VCaP (cell line): ENCODE measurements at regions not wholly inside any gene's neighbourhood (a gene's known extent, or its start where the extent isn't known, plus 50 kb on each side); places are given as distances from the start of the nearest gene placed in this dataset.

Source experiments
- H3K27ac ChIP-seq: fragments of 450-650 bp; 2 replicates; pipeline ENCODE4 v1.5.1; 2017
- TF ChIP-seq, protein P1 (sequence below): fragments of 450-650 bp; conservative IDR thresholded peaks from 2 replicates; pipeline ENCODE4 v1.5.1; 2017; ENCODE audit warnings: mild to moderate bottlenecking, moderate library complexity

DNA sequence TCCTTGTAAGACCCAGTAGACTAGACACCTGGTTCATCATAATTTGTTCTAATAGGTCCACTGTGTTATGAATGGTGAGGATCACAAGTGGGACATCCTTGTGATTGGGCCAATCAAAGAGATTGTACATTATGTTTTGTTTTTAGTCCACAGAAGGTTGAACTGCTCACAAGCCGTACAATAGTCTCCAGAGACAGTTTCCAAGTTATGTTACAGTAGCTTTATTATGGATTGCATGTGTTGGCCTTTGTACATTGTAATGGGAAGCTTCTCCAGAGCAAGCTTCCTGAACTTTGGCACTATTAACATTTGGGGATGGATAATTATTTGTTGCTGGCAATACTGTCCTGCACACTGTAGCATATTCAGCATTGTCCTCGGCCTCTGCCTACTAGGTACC, 86.1 kb downstream of the MAGEB10 start:
- TF ChIP-seq, protein P1, sequence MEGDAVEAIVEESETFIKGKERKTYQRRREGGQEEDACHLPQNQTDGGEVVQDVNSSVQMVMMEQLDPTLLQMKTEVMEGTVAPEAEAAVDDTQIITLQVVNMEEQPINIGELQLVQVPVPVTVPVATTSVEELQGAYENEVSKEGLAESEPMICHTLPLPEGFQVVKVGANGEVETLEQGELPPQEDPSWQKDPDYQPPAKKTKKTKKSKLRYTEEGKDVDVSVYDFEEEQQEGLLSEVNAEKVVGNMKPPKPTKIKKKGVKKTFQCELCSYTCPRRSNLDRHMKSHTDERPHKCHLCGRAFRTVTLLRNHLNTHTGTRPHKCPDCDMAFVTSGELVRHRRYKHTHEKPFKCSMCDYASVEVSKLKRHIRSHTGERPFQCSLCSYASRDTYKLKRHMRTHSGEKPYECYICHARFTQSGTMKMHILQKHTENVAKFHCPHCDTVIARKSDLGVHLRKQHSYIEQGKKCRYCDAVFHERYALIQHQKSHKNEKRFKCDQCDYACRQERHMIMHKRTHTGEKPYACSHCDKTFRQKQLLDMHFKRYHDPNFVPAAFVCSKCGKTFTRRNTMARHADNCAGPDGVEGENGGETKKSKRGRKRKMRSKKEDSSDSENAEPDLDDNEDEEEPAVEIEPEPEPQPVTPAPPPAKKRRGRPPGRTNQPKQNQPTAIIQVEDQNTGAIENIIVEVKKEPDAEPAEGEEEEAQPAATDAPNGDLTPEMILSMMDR, result no peak
- no peak overlapping the region for H3K27ac ChIP-seq

DNA sequence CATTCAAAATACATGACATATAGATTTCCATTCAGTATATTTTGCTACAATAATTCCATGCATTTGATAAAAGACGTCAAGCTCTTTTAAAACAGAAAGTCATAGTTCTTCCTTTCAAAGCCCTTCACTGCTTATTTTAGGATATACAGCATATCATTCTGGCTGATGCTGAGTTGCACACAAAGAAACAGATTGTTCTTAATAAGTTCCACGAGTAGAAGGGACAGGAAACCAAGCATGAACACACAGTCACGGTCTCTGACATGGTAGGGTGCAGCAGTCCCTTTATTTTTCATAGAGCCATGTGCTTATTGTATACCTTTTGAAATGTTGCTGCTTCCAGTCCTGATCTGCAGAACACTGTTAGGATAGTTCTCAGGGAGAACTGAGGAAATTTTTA, 85.4 kb downstream of the MAGEB10 start:
- TF ChIP-seq, protein P1, result no peak
- H3K27ac ChIP-seq, result no peak overlapping the region

DNA sequence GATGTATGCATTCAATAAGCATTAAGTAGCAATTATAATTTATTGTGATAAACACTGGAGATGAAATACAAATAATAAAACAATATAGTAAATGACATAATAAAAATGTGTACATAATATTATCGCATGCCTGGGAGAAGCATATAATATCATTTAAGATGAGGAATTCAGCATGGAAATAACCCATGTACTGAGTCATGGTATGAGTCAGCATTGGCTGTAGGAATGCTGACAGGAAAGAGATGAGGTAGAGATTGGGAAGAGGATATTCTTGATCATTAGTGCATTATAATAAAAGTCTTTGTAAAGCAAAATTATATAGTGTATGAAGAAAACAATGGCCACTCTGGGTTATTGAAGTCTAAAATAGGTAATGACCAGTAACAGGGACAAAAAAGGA, 82.8 kb downstream of the MAGEB10 start:
- no peak overlapping the region for H3K27ac ChIP-seq
- TF ChIP-seq, protein P1, result no peak

DNA sequence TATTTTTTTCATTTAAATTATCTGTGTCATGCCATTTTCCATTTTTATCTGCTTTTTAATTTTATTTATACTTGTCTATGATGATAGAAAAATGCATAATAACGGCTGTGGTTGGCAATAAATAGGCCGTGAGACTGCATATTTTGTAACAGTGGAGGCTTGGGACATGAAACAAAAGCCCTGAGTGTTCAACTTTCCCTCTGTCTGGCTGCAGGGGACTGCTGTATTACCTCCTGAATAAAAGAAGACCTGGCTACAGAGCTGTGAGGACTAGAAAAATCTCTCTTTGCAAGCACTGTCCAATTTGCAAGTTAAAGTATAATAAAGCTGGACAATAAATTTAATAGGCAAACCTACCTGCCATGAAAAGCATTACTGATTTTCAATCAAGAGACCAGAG, 82.1 kb downstream of the MAGEB10 start:
- H3K27ac ChIP-seq, result no peak overlapping the region
- TF ChIP-seq, protein P1, result no peak

DNA sequence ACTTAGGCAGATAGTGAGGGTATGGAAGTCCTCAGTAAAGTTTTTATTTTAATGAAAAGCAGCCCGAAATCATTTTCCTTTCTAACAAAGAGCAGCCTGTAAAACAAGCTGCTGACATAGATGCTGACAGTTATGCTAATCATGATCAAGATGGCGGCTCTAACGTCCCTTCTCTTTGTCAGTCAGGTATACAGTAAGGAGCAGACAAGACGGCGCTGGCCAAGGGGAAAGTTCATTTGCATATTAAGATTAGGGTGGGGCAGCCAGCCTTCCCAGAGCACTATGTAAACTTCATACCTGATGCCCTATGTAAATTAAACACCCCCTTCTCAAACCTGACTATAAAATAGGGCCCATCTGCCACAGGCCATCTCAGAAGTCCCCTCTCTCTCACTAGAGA, 76.9 kb downstream of the MAGEB10 start:
- no peak overlapping the region for H3K27ac ChIP-seq
- TF ChIP-seq, protein P1, result no peak

DNA sequence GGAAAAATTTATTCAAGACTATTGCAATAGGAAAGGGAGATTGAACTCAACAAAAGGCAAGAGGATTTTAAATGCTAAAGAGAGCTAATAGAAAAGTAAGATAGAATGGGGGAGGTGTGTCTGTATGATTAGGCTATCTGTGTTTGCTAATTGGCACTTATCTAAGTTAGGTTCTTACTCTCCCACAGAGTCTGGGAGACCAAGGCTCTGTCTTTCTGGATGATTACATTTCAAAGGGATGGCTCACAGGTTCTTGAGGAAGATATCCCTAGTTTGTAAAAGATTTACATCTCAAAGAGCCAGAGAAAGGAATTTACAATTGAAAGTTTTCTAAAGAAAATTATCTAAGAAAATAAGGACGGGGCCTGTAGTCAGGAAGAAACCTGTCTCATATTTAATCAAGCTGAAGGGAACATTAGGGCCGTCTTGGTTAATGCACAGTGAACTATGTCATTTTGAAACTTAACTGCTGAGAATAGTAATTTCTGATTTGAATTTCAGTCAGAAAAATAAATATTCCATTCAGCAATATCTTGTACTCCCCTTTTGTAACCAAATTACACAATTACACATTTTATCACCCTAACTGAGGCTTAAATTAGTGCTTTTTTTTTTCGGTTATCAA, 75.8 kb downstream of the MAGEB10 start:
- H3K27ac ChIP-seq, result no peak overlapping the region
- TF ChIP-seq, protein P1, result no peak

DNA sequence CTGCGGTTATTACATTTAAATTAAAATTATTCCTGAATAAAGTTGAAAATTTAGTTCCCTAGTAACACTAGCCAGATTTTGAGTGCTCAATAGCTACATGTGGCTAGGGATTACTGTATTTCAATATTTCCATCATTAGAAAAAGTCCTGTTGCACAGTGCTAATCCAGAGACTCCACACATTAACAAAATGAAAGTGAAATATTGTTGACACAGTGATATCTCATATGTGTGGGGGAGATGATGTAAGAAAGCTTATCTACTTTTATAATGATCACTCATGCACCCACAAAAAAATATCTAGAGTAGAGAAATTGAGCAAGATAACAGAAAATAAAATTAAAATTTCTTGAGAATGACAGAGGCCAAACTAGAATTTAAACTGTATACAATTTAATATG, 74.9 kb downstream of the MAGEB10 start:
- H3K27ac ChIP-seq, result no peak overlapping the region
- TF ChIP-seq, protein P1, result no peak
